Loucy (cell line): ENCODE measurements at regions not wholly inside any gene's neighbourhood (a gene's known extent, or its start where the extent isn't known, plus 50 kb on each side); places are given as distances from the start of the nearest gene placed in this dataset.
A peak's percentile ranks its signal among the peaks of the same experiment; 100 is the strongest.

Experiments used
- H2AFZ ChIP-seq: fragments of 200-600 bp; sonication (generic); 2 replicates; pipeline ENCODE4 v1.6.0; 2016; ENCODE audit warnings: antibody characterized with exemption, mild to moderate bottlenecking, low read length, moderate library complexity
- H3F3A ChIP-seq: fragments of 200-600 bp; 2 replicates; pipeline ENCODE4 v1.6.0; 2016; ENCODE audit warnings: antibody characterized with exemption, low read depth, mild to moderate bottlenecking
- H3K27me3 ChIP-seq: fragments of 200-600 bp; sonication (generic); 2 replicates; pipeline ENCODE4 v1.6.1; 2014; ENCODE audit warnings: low read length, mild to moderate bottlenecking; ENCODE audit not compliant: insufficient read depth, poor library complexity, severe bottlenecking
- H3K36me3 ChIP-seq: fragments of 200-600 bp; sonication (generic); 2 replicates; pipeline ENCODE4 v1.6.1; 2016; ENCODE audit warnings: low read length; ENCODE audit not compliant: insufficient read depth
- H3K4me1 ChIP-seq: fragments of 200-600 bp; sonication (generic); 2 replicates; pipeline ENCODE4 v1.5.1; 2014; ENCODE audit warnings: low read length, mild to moderate bottlenecking; ENCODE audit not compliant: insufficient read depth, poor library complexity, severe bottlenecking
- H3K4me2 ChIP-seq: fragments of 200-600 bp; sonication (generic); 2 replicates; pipeline ENCODE4 v1.6.0; 2014; ENCODE audit warnings: antibody characterized with exemption, low read length, low read depth, mild to moderate bottlenecking; ENCODE audit not compliant: poor library complexity, severe bottlenecking
- H3K4me3 ChIP-seq: fragments of 200-600 bp; sonication (generic); 2 replicates; pipeline ENCODE4 v1.5.1; 2014; ENCODE audit warnings: low read length, mild to moderate bottlenecking, mixed read lengths; ENCODE audit not compliant: poor library complexity, severe bottlenecking
- H3K79me2 ChIP-seq: fragments of 200-600 bp; sonication (generic); 2 replicates; pipeline ENCODE4 v1.6.1; 2014; ENCODE audit warnings: low read length; ENCODE audit not compliant: insufficient read depth
- H3K9ac ChIP-seq: fragments of 200-600 bp; sonication (generic); 2 replicates; pipeline ENCODE4 v1.6.0; 2014; ENCODE audit warnings: mild to moderate bottlenecking, low read depth, low read length, moderate library complexity; ENCODE audit not compliant: poor library complexity, severe bottlenecking
- H3K9me2 ChIP-seq: fragments of 200-600 bp; sonication (generic); replicated peaks from 2 replicates; pipeline ENCODE4 v1.6.1; 2016; ENCODE audit warnings: low read depth, low read length, mixed read lengths
- H3K9me3 ChIP-seq: fragments of 200-600 bp; sonication (generic); 2 replicates; pipeline ENCODE4 v1.6.1; 2014; ENCODE audit warnings: mild to moderate bottlenecking, antibody characterized with exemption, low read length, low read depth; ENCODE audit not compliant: insufficient read depth
- H4K20me1 ChIP-seq: fragments of 200-600 bp; sonication (generic); 2 replicates; pipeline ENCODE4 v1.6.0; 2014; ENCODE audit warnings: antibody characterized with exemption, low read length, mild to moderate bottlenecking; ENCODE audit not compliant: insufficient read depth, poor library complexity, severe bottlenecking
- EZH2phosphoT487 ChIP-seq: fragments of 200-600 bp; IDR thresholded peaks from 2 replicates; pipeline ENCODE4 v1.6.1; 2018; ENCODE audit warnings: antibody characterized with exemption, mild to moderate bottlenecking, moderate library complexity, borderline replicate concordance
- TF ChIP-seq, protein P1 (sequence below): fragments of 200-600 bp; sonication (generic); conservative IDR thresholded peaks from 2 replicates; pipeline ENCODE4 v1.5.1; 2014; ENCODE audit warnings: mild to moderate bottlenecking, antibody characterized with exemption, low read length

DNA sequence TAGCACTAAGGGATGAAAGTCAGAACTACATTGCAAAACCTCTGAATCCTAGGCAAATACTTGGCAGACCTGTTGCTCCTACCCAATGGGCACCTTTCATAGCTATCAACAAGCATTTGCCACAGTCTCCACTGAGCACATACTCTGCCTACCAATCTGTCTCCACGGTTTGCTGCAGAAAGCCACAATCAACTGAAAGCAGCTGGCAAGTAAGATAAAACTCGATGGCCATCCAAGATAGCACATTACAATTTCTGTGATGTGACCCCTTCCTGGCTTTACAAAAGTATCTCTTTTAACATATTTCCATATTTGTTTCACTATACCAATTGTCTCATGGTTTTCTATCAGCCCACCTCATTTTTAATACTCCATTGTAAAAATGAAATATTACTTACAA, 1060.5 kb upstream of the INTU start:
- Histone ChIP-seq H3K9me3 (no peaks in the 10 kb centered on the region), H3K9ac (no peak overlapping the region), H2AFZ (no peak overlapping the region), H3K4me2 (no peak overlapping the region), H3K4me1 (no peaks in the 10 kb centered on the region), H3K36me3 (no peaks in the 10 kb centered on the region), H3K9me2 (no peaks in the 10 kb centered on the region), H4K20me1 (no peaks in the 10 kb centered on the region), H3K79me2 (no peaks in the 10 kb centered on the region), H3K27me3 (no peaks in the 10 kb centered on the region), H3F3A (no peaks in the 10 kb centered on the region), H3K4me3 (no peak overlapping the region)
- TF ChIP-seq EZH2phosphoT487 = no peak
- TF ChIP-seq, protein P1, sequence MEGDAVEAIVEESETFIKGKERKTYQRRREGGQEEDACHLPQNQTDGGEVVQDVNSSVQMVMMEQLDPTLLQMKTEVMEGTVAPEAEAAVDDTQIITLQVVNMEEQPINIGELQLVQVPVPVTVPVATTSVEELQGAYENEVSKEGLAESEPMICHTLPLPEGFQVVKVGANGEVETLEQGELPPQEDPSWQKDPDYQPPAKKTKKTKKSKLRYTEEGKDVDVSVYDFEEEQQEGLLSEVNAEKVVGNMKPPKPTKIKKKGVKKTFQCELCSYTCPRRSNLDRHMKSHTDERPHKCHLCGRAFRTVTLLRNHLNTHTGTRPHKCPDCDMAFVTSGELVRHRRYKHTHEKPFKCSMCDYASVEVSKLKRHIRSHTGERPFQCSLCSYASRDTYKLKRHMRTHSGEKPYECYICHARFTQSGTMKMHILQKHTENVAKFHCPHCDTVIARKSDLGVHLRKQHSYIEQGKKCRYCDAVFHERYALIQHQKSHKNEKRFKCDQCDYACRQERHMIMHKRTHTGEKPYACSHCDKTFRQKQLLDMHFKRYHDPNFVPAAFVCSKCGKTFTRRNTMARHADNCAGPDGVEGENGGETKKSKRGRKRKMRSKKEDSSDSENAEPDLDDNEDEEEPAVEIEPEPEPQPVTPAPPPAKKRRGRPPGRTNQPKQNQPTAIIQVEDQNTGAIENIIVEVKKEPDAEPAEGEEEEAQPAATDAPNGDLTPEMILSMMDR = no peak

DNA sequence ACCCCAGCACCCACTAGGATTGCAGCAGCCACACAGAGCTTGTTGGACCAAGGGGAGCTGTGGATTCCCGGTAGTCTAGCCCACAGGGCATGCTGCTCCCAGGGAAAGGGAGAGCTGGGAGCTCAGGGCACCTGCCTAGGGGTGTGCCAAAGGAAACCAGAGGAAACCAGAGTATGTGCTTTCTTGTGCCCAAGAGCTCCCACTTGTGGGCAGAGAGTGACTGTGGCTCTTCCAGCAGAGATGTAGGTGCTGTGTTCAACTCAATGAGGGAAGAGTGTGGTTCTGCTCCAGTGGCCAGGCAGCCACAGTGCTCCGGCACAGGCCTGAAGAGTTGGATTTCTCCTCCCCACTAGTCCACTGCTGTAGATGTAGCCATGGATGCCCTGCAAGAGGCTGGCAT, 1050.0 kb upstream of the INTU start:
- Histone ChIP-seq H3K27me3 (no peaks in the 10 kb centered on the region), H3K9ac (no peak overlapping the region), H3K79me2 (no peaks in the 10 kb centered on the region), H3F3A (no peaks in the 10 kb centered on the region), H3K9me3 (no peaks in the 10 kb centered on the region), H3K36me3 (no peaks in the 10 kb centered on the region), H4K20me1 (no peaks in the 10 kb centered on the region), H3K4me1 (no peaks in the 10 kb centered on the region), H3K4me3 (no peak overlapping the region), H3K4me2 (no peak overlapping the region), H3K9me2 (no peaks in the 10 kb centered on the region), H2AFZ (no peak overlapping the region)
- TF ChIP-seq, protein P1 = peak; percentile 36; the same call in 1 of the 2 replicates
- TF ChIP-seq EZH2phosphoT487 = no peak

DNA sequence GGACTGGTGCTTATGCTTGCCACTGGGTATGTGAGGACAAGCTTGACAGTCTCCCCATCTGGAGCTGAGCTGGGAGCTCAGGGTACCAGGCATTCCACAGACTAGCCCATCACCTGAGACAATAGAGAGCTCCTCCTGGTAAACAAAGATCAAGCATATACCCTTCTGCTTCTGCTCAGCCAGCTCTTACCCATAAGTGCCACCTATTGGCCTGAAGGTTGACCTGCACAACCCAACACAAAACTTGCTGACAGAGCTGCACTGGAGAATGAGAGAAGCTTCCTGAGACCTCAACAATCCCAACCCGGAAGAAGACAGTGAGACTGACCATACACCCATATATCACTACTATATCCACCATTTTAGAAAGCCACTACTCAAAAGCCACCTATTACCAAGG, 1049.2 kb upstream of the INTU start:
- H3K4me2 ChIP-seq = no peak overlapping the region
- no peak overlapping the region for H2AFZ ChIP-seq
- no peaks in the 10 kb centered on the region for H3F3A ChIP-seq
- no peaks in the 10 kb centered on the region for H3K27me3 ChIP-seq
- H3K79me2 ChIP-seq = no peaks in the 10 kb centered on the region
- H3K4me1 ChIP-seq = no peaks in the 10 kb centered on the region
- H3K9ac ChIP-seq = no peak overlapping the region
- H3K36me3 ChIP-seq = no peaks in the 10 kb centered on the region
- no peak for TF ChIP-seq EZH2phosphoT487
- TF ChIP-seq, protein P1 = peak; percentile 40; the same call in 1 of the 2 replicates
- H4K20me1 ChIP-seq = no peaks in the 10 kb centered on the region
- H3K9me2 ChIP-seq = no peaks in the 10 kb centered on the region
- H3K4me3 ChIP-seq = no peak overlapping the region
- no peaks in the 10 kb centered on the region for H3K9me3 ChIP-seq
